Endothelial cell of umbilical vein (primary cell): ENCODE measurements at regions not wholly inside any gene's neighbourhood (a gene's known extent, or its start where the extent isn't known, plus 50 kb on each side); places are given as distances from the start of the nearest gene placed in this dataset.

Experiments used
- BruUV-seq: library from RNA; stranded (reverse); fragments of 400-500 nt; replicated peaks from 2 replicates; lab custom pipeline; 2021; lab: Mats Ljungman, UMichigan
- CTCF ChIA-PET: fragments of 300-600, 350-600 bp; sonication (Branson Sonifier 250); formaldehyde crosslinking; loops from one replicate; lab custom pipeline; 2021; ENCODE audit warnings: antibody characterized with exemption, inconsistent platforms; lab: Charles Lee
- POLR2A ChIA-PET: fragments of 300-600, 350-600 bp; sonication (Branson Sonifier 250); formaldehyde crosslinking; loops from one replicate; lab custom pipeline; 2021; ENCODE audit warnings: antibody characterized with exemption, inconsistent platforms; lab: Charles Lee
- DNase-seq: peaks from one replicate; pipeline ENCODE4 v3.0.0-alpha.2; 2011; ENCODE audit warnings: low read depth, low spot score
- FAIRE-seq: peaks from 2 replicates; lab custom pipeline; 2011; peaks lifted over from hg19 to GRCh38; lab: Jason Lieb, UNC
- H2AFZ ChIP-seq: 2 replicates; pipeline ENCODE4 v1.6.0; 2012; ENCODE audit warnings: low read depth, low read length, control low read depth, inconsistent platforms
- H3K27ac ChIP-seq: 2 replicates; pipeline ENCODE4 v1.5.1; 2011; ENCODE audit warnings: low read depth, mild to moderate bottlenecking, control low read depth, low read length, moderate library complexity; ENCODE audit not compliant: insufficient read depth
- H3K27me3 ChIP-seq, 2 experiments: 2 replicates each; pipeline versions ENCODE4 v1.6.0 to v1.6.1; 2011; ENCODE audit warnings: low read length in 2 of 2, mixed read lengths in 1 of 2; ENCODE audit not compliant: control insufficient read depth in 2 of 2, insufficient read depth in 2 of 2
- H3K36me3 ChIP-seq, 2 experiments: 2 replicates in 1 of 2; 3 replicates in 1 of 2; pipeline ENCODE4 v1.5.1; 2011; ENCODE audit warnings: low read length in 2 of 2, mild to moderate bottlenecking in 1 of 2, moderate library complexity in 1 of 2; ENCODE audit not compliant: control insufficient read depth in 2 of 2, insufficient read depth in 2 of 2; ENCODE audit errors: extremely low read depth in 1 of 2
- H3K4me1 ChIP-seq: 3 replicates; pipeline ENCODE4 v1.5.1; 2011; ENCODE audit warnings: mild to moderate bottlenecking, low read length; ENCODE audit not compliant: control insufficient read depth, insufficient read depth; ENCODE audit errors: extremely low read depth
- H3K4me2 ChIP-seq: 2 replicates; pipeline ENCODE4 v1.6.1; 2011; ENCODE audit warnings: low read length, control low read depth, mixed read lengths; ENCODE audit not compliant: insufficient read depth
- H3K4me3 ChIP-seq, 3 experiments: fragments of 200-600 bp in 1 of 3; sonication (generic), shearing (Covaris generic) in 1 of 3; replicated peaks in 1 of 3; 2 replicates each; pipeline ENCODE4 v1.5.1; 2011 to 2016; ENCODE audit warnings: control low read depth in 3 of 3, low read length in 3 of 3, mild to moderate bottlenecking in 2 of 3, inconsistent platforms in 1 of 3, low read depth in 1 of 3, moderate library complexity in 1 of 3; ENCODE audit not compliant: insufficient read depth in 1 of 3
- H3K79me2 ChIP-seq: 2 replicates; pipeline ENCODE4 v1.6.0; 2012; ENCODE audit warnings: low read length, inconsistent platforms; ENCODE audit not compliant: control insufficient read depth, insufficient read depth
- H3K9ac ChIP-seq: replicated peaks from 2 replicates; pipeline ENCODE3; 2011; ENCODE audit warnings: low read length, control low read depth; ENCODE audit not compliant: insufficient read depth; ENCODE audit errors: extremely low read depth
- H3K9me1 ChIP-seq: replicated peaks from 3 replicates; pipeline ENCODE4 v1.6.0; 2011; ENCODE audit warnings: mild to moderate bottlenecking, low read length; ENCODE audit not compliant: control insufficient read depth, insufficient read depth; ENCODE audit errors: extremely low read depth
- H3K9me3 ChIP-seq: replicated peaks from 2 replicates; pipeline ENCODE4 v1.5.1; 2012; ENCODE audit warnings: low read length, inconsistent platforms; ENCODE audit not compliant: control insufficient read depth, insufficient read depth
- H4K20me1 ChIP-seq: replicated peaks from 2 replicates; pipeline ENCODE3; 2011; ENCODE audit warnings: mild to moderate bottlenecking, low read length; ENCODE audit not compliant: control insufficient read depth, insufficient read depth; ENCODE audit errors: extremely low read depth
- CTCF ChIP-seq, 2 donors: IDR thresholded peaks; 1 replicate in 1 of 2; 2 replicates in 1 of 2; pipeline ENCODE4 v1.5.1; 2011; ENCODE audit warnings: low read length in 2 of 2, mild to moderate bottlenecking in 2 of 2, moderate library complexity in 2 of 2, control low read depth in 1 of 2, inconsistent platforms in 1 of 2, low read depth in 1 of 2; ENCODE audit not compliant: insufficient read depth in 1 of 2; ENCODE audit errors: extremely low read depth in 1 of 2
- EZH2 ChIP-seq: IDR thresholded peaks from 2 replicates; pipeline ENCODE4 v1.6.1; 2012; ENCODE audit warnings: borderline replicate concordance, low read depth, mild to moderate bottlenecking, moderate library complexity, low read length, inconsistent platforms; ENCODE audit not compliant: severe bottlenecking
- FOS ChIP-seq: IDR thresholded peaks from 2 replicates; pipeline ENCODE4 v1.6.1; 2011; ENCODE audit warnings: mild to moderate bottlenecking, low read length, moderate library complexity, borderline replicate concordance; ENCODE audit not compliant: insufficient read depth
- JUN ChIP-seq: IDR thresholded peaks from 2 replicates; pipeline ENCODE4 v1.6.1; 2011; ENCODE audit warnings: borderline replicate concordance, low read depth; ENCODE audit not compliant: insufficient read length, insufficient read depth
- POLR2A ChIP-seq: IDR thresholded peaks from 2 replicates; pipeline ENCODE4 v1.6.1; 2012; ENCODE audit warnings: low read depth, mild to moderate bottlenecking, control low read depth, low read length
- POLR2AphosphoS5 ChIP-seq: IDR thresholded peaks from 2 replicates; pipeline ENCODE4 v1.6.1; 2012; ENCODE audit warnings: low read depth, mild to moderate bottlenecking, control low read depth, low read length, moderate library complexity; ENCODE audit not compliant: insufficient read depth
- dilution Hi-C: fragments of 300-500 bp; cut with MboI; formaldehyde crosslinking; loops from one replicate; pipeline ENCODE4 v1.15.0; 2019; ENCODE audit warnings: low sequenced_read_pairs; ENCODE audit not compliant: extremely low pct_ligation_motif_present
- intact Hi-C: fragments of 100-400 bp; cut with micrococcal nuclease; formaldehyde crosslinking; loops from one replicate; pipeline ENCODE4 v1.10.0; 2022

DNA sequence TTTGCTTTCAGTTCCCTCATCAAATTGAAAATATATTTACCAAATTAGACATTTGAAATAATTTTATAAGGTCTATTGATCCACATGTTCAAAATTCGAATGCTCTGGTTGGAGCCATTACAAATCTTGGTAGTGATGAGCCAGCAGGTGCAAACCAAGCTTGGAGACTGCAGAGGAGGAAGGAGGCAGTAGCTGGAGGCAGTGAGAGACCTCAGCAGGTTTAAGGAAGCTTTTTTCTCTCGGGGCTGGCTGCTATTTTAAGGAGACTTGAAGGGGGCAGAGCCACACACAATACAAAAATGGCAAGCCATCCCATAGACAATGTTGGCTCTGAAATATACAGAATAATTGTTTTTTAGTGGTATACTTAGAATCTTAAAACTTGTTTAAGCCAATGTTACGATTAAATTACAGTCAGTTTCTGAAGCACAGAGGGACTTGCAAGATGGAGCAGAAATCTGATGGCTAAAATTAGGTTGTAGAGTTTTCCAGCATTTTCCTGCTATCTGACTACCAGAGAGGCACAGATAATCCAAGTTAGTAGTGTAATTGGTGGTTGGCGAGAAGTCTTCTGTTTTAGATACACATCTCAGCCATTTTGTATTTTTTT, 185.8 kb downstream of the SNX10 start:
- intact Hi-C loops (no loop called here), dilution Hi-C loops (no loop called here)
- FAIRE-seq = no peak

More for the DNA sequence above, 185.8 kb downstream of the SNX10 start:
- no TSS peak for BruUV-seq
- ChIA-PET POLR2A (interaction anchor here (0.5 kb wide), 1 partner anchor 350 kb away, joined by 10 read pairs; no protein-coding TSS in a partner anchor), CTCF (interaction anchor here (1.5 kb wide), 1 partner anchor 100 kb away, joined by 4 read pairs; no protein-coding TSS in a partner anchor)
- no peaks in the 10 kb centered on the region for H4K20me1 ChIP-seq
- H3K27ac ChIP-seq = no peak overlapping the region
- H3K9ac ChIP-seq = no peak overlapping the region
- no peaks in the 10 kb centered on the region for H3K36me3 ChIP-seq
- H3K4me1 ChIP-seq = no peaks in the 10 kb centered on the region
- no peak overlapping the region for H2AFZ ChIP-seq
- TF ChIP-seq CTCF (IDR thresholded peaks at IDR 0.05; ENCODE audit: extremely low read depth in 1 of 2, insufficient read depth in 1 of 2, low read depth in 1 of 2, low read length in 2 of 2) = no peak
- TF ChIP-seq JUN = no peak
- TF ChIP-seq POLR2A = no peak
- no peak for TF ChIP-seq EZH2
- no peak for TF ChIP-seq FOS
- TF ChIP-seq POLR2AphosphoS5 = no peak
- H3K27me3 ChIP-seq = peaks cover 4 to 9% of the 10 kb centered on the region in 2 experiments
- H3K79me2 ChIP-seq = no peaks in the 10 kb centered on the region
- no peak for DNase-seq
- no peaks in the 10 kb centered on the region for H3K9me3 ChIP-seq
- no peak overlapping the region for H3K4me2 ChIP-seq
- no peak overlapping the region for H3K4me3 ChIP-seq
- H3K9me1 ChIP-seq = no peaks in the 10 kb centered on the region
